GM19463 (cell line): ENCODE measurements at regions not wholly inside any gene's neighbourhood (a gene's known extent, or its start where the extent isn't known, plus 50 kb on each side); places are given as distances from the start of the nearest gene placed in this dataset.

Experiments
- ATAC-seq: cut with Tn5 transposase; IDR thresholded peaks from one replicate; pipeline ENCODE4 v1.9.1; 2021; ENCODE audit warnings: mild to moderate bottlenecking, moderate library complexity; ENCODE audit not compliant: unreplicated experiment

- ATAC-seq, result no peak
These were observed 349.9 kb downstream of the TRIB2 start for GRCh38 chr2:13066676-13067075.

GRCh38 chr2:13067508-13067907, 350.8 kb downstream of the TRIB2 start:
- no peak for ATAC-seq

- ATAC-seq, result no peak
These were observed 373.2 kb downstream of the TRIB2 start for GRCh38 chr2:13089971-13090370.

GRCh38 chr2:13091455-13091854, 374.7 kb downstream of the TRIB2 start:
- no peak for ATAC-seq

GRCh38 chr2:13091861-13092378, 375.2 kb downstream of the TRIB2 start:
- ATAC-seq, result no peak

DNA sequence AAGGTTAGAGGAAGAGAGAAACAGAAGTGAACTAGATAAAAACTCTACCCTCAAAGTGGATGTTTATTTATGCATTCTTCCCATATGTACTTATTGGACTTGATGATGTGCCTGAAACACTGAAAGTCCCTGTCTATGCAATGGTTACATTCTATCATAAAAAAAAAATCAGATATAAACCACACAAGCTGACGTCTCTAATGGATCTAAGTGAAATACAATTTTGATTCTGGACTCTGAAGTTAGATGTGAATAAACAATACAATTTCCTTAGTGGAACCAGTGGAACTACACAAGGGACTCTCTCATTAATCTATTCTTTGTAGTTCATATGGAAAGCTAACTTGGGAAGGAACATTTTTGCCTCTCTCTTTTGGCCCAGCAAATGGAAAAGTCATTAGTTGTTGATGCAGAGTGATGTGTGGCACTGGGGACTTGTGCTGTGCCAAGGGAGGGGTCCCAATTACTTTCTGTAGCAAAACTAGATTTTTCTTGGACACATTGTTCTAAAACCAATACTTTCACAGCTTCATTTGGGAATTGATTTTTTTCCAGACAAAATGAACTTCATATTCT, 376.8 kb downstream of the TRIB2 start:
- no peak for ATAC-seq

DNA sequence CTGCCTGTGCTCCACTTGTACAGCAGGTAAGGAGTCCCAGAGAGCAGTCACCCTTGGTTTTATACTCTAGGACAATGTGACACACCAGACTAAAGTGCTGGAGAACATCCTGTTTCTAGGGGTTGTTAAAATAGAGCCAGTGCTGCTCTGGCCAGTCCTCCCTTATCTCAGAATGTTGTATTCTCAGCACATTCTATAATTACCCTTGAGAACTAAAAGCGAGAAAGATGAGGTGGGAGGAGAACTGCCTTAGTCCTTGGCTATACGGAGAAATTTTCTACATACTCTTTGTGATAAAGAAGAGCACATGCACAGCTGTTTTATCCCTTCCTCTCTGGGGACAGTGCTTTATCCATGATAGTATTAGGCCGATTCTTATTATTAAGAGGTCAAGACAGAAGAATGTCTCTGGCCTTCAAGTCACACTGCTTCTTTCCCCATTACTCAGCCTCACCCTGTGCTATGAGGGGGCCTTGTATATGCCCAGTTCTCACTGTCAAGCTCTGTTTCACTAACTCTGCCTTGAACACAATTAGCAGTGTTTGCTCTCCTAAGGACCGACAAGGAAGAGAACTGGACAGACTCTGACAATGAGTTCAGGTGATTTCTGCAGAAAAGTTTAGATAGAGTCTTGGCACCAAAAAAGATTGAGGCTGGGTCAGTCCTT, 385.8 kb downstream of the TRIB2 start:
- no peak for ATAC-seq

- no peak for ATAC-seq
These were observed 386.4 kb downstream of the TRIB2 start for GRCh38 chr2:13103151-13103550.

DNA sequence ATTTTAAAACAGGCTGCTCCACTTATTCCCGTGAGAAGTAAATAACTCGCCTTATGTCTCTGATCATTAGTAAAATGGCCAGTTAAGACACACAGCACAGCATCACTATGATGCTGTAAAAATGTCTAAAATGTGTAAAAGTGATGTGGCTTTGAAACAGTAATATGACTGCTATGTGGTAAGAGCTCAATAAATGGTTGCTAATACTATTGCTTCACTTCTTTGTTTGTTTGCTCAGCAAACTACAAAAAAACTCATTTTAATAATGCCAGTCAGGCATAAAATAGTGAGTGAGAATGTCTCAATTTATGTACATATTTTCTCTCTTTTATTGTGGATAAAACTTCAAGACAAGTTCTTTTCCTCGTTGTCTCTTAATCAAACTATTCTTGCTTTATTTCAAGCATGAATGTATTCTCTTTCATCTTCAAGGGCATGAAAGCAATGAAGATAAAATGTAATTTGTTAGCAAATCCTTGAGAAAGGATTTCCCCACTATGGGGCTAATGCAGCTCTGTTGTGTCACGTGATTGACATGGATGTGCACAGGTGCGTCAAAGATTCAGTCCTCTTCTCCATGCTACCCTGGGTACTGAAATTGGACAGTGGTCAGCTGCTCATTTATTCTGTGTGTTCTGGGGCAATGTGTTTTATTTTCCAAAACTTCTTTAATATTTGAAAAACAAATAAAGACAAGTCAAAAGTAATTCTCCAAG, 387.2 kb downstream of the TRIB2 start:
- no peak for ATAC-seq

DNA sequence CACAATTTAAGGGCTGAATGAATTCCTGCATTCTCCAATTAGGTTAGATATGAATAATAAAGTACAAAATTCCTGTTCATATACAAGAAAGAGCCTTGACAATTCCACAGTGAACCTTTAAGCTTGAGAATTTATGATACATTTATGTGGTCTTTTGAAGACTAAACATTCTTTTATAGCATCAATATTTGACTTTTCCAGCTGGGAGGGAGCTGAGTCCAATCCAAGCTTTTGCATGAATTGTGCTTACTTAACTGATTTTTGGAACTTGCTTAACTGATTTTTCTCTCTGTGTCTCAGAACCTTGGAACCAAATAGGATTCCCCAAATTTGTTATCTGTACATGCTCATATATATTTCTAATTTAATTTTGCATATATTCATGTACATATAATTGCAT, 388.0 kb downstream of the TRIB2 start:
- no peak for ATAC-seq

DNA sequence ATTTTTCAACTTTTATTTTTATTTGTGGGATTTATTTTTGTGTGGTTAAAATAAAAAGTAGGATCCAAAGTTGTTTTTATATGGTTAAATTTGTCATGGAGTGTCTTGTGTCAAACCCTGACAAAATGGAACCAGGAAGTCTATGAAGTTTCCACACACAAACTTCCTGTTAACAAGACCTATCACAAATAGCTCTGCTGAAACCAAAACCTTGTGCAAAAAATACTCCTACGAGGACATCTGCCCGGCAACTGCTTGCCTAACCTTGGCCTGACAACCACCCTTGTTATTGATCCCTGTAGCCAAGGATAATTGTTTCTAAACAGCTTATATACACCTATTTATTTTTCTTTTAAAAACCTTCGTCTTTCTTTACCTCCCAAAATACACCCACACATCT, 389.6 kb downstream of the TRIB2 start:
- no peak for ATAC-seq

- ATAC-seq, result no peak
These were observed 392.8 kb downstream of the TRIB2 start for GRCh38 chr2:13109516-13109915.

DNA sequence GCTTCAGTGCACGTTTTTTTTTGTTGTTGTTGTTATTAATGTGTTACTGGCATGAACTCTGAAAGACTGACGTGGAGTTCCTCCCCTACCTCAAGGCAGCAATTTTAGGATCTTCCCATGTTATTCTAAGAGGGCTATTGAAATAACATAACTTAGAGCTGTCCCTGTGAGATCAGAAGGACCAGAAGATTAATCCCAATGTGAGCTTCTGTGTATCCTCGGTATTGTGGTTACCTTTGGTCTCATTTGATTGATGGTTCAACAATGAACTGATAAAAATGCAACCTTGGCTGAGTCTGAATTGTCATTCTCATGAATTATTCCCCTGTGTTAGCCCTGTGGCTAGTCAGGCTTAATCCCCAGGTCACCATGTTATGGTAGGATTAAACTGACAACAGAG, 394.1 kb downstream of the TRIB2 start:
- no peak for ATAC-seq

DNA sequence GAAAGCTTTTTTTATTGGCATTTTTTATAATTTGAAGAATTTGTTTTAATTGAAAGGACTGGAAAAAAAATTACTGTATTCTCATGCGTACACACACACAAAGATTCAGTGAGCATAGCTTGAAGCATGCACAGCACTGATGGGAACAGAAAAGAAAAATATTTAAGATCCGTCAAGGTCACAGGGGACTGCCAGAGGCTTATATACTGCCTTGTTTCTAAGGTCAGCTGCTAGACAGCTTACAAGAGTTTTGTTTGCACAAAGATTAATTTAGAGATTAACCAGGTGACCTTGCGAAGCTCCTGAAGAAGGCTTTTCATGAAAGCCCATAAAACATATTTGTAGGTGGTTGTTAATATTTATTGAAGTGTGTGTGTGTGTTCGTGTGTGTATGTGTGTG, 396.3 kb downstream of the TRIB2 start:
- ATAC-seq, result no peak

DNA sequence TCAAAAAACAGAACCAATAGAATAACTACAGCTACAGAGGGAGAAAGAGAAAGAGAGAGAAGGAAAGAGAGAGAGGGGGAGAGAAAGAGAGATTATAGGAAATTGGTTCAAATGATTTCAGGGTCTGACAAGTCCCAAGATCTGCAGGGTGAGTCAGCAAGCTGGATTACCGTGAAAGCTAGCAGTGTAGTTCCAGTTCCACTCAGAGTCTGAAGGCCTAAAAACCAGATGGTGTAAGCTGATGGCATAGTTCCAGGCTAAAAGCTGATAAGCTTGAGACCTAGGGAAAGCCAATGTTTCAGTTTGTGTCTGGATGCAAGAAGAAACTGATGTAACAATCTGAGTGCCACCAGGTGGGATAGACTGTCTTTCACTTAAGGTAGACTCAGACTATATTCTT, 397.7 kb downstream of the TRIB2 start:
- no peak for ATAC-seq

GRCh38 chr2:13115643-13116042, 398.9 kb downstream of the TRIB2 start:
- no peak for ATAC-seq

- no peak for ATAC-seq
These were observed 404.4 kb downstream of the TRIB2 start for GRCh38 chr2:13121096-13121495.

DNA sequence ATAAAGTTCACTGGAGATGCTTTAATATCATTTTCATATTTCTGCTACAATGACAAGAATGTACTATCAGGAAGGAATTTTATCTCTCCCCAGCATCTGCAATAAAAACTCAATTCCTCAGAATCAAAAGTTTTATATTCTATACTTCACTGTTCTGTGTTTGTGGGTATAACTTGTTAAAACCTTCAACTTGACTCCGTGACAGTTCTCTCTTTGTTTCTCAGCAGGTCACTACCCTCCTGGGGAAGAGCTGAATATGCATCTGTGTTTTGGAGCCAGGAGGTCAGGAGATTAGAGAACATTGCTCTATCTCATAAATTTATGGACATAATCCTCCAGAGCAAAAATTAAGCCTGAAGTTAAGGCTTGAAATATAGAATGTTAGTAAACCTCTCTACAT, 411.4 kb downstream of the TRIB2 start:
- no peak for ATAC-seq

GRCh38 chr2:13135369-13135768, 418.6 kb downstream of the TRIB2 start:
- ATAC-seq, result no peak

GRCh38 chr2:13135856-13136255, 419.1 kb downstream of the TRIB2 start:
- ATAC-seq, result no peak

GRCh38 chr2:13137679-13138078, 420.9 kb downstream of the TRIB2 start:
- ATAC-seq, result no peak

DNA sequence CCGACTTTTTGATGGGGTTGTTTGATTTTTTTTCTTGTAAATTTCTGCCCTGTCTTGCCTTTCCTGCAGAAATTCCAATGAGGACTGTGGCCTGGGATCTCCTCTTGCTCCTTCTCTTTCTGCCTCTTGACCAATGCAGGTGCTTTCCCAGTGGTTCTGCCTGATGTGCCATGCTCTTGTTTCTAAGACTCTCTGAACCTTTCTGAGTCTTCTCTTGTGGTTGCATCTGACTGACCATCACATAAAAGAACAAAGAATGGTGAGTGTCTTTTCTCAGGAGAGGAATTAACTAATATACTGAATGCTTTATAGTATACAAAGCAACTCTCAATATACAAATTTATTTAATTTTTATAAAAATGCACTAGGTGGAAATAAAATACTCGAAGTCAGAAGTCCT, 424.6 kb downstream of the TRIB2 start:
- ATAC-seq, result no peak
